Upper lobe of left lung (tissue), 4 donors: ENCODE measurements at regions not wholly inside any gene's neighbourhood (a gene's known extent, or its start where the extent isn't known, plus 50 kb on each side); places are given as distances from the start of the nearest gene placed in this dataset.

Experiments
- POLR2A ChIP-seq, 4 donors: fragments of 450-650 bp; IDR thresholded peaks; one replicate each; pipeline ENCODE4 v1.5.1; 2016 to 2017; ENCODE audit warnings: antibody characterized with exemption in 4 of 4, mild to moderate bottlenecking in 2 of 4
- TF ChIP-seq, protein P1 (sequence below), 6 experiments: fragments of 450-650 bp in 4 of 6; fragments of 200-600 bp in 2 of 6; sonication (generic) in 2 of 6; IDR thresholded peaks; one replicate each; pipeline ENCODE4 v1.5.1; 2016 to 2019; ENCODE audit warnings: antibody characterized with exemption in 6 of 6

- no peak for TF ChIP-seq POLR2A (IDR thresholded peaks at IDR 0.05)
- TF ChIP-seq, protein P1, sequence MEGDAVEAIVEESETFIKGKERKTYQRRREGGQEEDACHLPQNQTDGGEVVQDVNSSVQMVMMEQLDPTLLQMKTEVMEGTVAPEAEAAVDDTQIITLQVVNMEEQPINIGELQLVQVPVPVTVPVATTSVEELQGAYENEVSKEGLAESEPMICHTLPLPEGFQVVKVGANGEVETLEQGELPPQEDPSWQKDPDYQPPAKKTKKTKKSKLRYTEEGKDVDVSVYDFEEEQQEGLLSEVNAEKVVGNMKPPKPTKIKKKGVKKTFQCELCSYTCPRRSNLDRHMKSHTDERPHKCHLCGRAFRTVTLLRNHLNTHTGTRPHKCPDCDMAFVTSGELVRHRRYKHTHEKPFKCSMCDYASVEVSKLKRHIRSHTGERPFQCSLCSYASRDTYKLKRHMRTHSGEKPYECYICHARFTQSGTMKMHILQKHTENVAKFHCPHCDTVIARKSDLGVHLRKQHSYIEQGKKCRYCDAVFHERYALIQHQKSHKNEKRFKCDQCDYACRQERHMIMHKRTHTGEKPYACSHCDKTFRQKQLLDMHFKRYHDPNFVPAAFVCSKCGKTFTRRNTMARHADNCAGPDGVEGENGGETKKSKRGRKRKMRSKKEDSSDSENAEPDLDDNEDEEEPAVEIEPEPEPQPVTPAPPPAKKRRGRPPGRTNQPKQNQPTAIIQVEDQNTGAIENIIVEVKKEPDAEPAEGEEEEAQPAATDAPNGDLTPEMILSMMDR (IDR thresholded peaks at IDR 0.05): no peak
Observed at GRCh38 chr15:47917881-47918280, 200.6 kb downstream of the SEMA6D start.
